ENCODE measurements at regions not wholly inside any gene's neighbourhood (a gene's known extent, or its start where the extent isn't known, plus 50 kb on each side); places are given as distances from the start of the nearest gene placed in this dataset.

- no peak for TF ChIP-seq ZFX (IDR thresholded peaks at IDR 0.05; ENCODE audit: borderline replicate concordance)
- TF ChIP-seq, protein P1, sequence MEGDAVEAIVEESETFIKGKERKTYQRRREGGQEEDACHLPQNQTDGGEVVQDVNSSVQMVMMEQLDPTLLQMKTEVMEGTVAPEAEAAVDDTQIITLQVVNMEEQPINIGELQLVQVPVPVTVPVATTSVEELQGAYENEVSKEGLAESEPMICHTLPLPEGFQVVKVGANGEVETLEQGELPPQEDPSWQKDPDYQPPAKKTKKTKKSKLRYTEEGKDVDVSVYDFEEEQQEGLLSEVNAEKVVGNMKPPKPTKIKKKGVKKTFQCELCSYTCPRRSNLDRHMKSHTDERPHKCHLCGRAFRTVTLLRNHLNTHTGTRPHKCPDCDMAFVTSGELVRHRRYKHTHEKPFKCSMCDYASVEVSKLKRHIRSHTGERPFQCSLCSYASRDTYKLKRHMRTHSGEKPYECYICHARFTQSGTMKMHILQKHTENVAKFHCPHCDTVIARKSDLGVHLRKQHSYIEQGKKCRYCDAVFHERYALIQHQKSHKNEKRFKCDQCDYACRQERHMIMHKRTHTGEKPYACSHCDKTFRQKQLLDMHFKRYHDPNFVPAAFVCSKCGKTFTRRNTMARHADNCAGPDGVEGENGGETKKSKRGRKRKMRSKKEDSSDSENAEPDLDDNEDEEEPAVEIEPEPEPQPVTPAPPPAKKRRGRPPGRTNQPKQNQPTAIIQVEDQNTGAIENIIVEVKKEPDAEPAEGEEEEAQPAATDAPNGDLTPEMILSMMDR (IDR thresholded peaks at IDR 0.05), result no peak
- no peak overlapping the region for H3K27ac ChIP-seq
These were observed 102.7 kb upstream of the CARMIL1 start for GRCh38 chr6:25176466-25176865.

GRCh38 chr6:25177500-25178028 lies 101.6 kb upstream of the CARMIL1 start:
- TF ChIP-seq, protein P1 (IDR thresholded peaks at IDR 0.05), result no peak
- no peak overlapping the region for H3K27ac ChIP-seq

DNA sequence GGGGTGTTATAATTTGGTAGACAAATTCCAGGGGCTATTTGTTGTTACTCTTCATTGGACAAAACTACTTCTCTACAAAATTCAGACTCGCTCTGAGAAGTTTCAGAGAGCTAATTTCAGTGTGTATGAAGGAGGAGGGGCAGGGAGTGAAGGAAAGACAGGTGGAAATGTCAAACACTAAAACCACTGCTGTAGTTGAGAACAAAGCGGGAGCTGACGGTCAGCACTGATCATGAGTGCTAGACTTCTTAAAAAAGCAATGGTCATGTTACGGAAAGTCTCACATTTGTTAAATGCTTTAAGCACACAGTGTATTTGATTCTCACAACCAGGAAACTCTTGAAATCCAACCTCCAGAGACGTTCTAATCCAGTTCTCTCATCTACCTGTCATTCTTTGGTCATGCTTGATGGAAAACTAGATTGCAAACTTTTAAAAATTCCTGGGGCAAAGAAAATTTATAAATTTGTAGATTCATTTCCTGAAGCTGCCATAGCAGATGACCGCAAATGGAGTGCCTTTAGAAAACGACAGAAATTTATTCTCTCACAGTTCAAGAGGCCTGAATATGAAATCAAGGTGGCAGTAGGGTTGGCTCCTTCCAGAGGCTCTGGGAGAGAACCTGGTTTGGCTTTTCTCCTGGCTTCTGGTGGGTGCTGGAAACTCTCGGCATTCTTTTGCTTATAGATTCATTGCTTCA lies 100.7 kb upstream of the CARMIL1 start:
- TF ChIP-seq ZFX (IDR thresholded peaks at IDR 0.05; ENCODE audit: borderline replicate concordance), result no peak
- TF ChIP-seq, protein P1 (IDR thresholded peaks at IDR 0.05), result no peak
- H3K27ac ChIP-seq, result no peak overlapping the region

GRCh38 chr6:25179051-25179778 lies 100.0 kb upstream of the CARMIL1 start:
- H3K27ac ChIP-seq, result no peak overlapping the region
- no peak for TF ChIP-seq ZFX (IDR thresholded peaks at IDR 0.05; ENCODE audit: borderline replicate concordance)
- TF ChIP-seq, protein P1 (IDR thresholded peaks at IDR 0.05), result no peak

DNA sequence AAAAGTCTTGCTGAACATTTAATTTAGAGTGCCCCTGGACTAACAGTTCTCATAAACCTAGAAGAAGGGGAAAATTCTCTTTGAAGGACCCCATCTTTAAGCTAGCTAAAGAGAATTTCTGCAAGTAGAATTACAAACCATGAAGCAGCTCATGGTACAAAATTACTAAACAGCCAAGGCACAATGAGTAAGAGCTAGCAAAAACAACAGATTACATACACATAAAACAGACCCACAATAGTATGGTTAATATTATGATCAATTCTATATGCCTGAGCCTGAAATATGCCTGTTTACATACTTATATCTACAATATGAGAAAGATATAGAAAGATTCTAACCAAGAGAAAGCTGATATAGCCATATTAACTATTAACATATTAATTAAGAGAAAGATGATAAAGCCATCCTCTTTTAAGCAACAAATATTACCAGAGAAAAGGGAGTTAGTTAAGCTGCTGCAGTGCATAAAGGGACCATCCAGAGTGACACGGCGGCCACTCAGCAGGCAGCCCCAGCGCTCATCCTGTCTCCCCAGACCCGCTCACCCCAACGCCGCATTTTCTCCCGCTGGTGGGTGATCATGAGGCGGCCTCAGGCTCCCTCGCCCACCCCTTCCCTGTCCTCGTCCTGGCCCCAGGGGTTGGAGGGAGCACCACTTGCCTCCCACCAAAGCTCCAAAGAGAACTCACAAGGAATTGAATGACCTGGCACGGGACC lies 98.4 kb upstream of the CARMIL1 start:
- H3K27ac ChIP-seq, result no peak overlapping the region

DNA sequence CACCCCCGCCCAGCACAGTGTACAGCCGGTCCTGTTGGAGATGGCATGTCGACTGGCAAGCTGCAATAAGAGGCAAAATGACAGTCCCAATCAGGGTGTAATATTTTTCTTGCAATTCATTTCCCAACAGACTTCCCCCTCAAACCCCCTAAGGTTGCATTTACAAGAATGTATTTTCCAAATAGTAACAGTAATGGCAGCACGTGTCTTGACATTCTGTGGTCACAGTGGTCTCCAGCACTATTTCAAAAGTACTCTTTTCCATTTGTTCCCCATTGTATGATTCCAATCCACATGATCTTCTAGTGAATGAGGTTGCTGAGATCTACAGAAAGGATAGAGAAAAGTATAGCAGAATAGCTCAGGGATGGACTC lies 97.8 kb upstream of the CARMIL1 start:
- TF ChIP-seq, protein P1 (IDR thresholded peaks at IDR 0.05), result no peak
- no peak for TF ChIP-seq ZFX (IDR thresholded peaks at IDR 0.05; ENCODE audit: borderline replicate concordance)
- H3K27ac ChIP-seq, result no peak overlapping the region

More for the DNA sequence above, 98.4 kb upstream of the CARMIL1 start:
- TF ChIP-seq, protein P1 (IDR thresholded peaks at IDR 0.05), result no peak
- no peak for TF ChIP-seq ZFX (IDR thresholded peaks at IDR 0.05; ENCODE audit: borderline replicate concordance)
